Upper lobe of left lung (tissue), 4 donors: ENCODE measurements at regions not wholly inside any gene's neighbourhood (a gene's known extent, or its start where the extent isn't known, plus 50 kb on each side); places are given as distances from the start of the nearest gene placed in this dataset.

ENCODE experiments used
- CTCF ChIP-seq, 6 experiments: fragments of 450-650 bp in 4 of 6; fragments of 200-600 bp in 2 of 6; sonication (generic) in 2 of 6; IDR thresholded peaks; one replicate each; pipeline ENCODE4 v1.5.1; 2016 to 2019; ENCODE audit warnings: antibody characterized with exemption in 6 of 6
- EP300 ChIP-seq, 4 donors: sonication (generic); formaldehyde crosslinking; IDR thresholded peaks; one replicate each; pipeline ENCODE4 v1.5.1; 2017; ENCODE audit warnings: antibody characterized with exemption in 4 of 4, control low read depth in 2 of 4
- POLR2A ChIP-seq, 4 donors: fragments of 450-650 bp; IDR thresholded peaks; one replicate each; pipeline ENCODE4 v1.5.1; 2016 to 2017; ENCODE audit warnings: antibody characterized with exemption in 4 of 4, mild to moderate bottlenecking in 2 of 4

- no peak for TF ChIP-seq CTCF (IDR thresholded peaks at IDR 0.05)
- TF ChIP-seq EP300 (IDR thresholded peaks at IDR 0.05) = no peak
- TF ChIP-seq POLR2A (IDR thresholded peaks at IDR 0.05) = no peak
Measured at GRCh38 chr7:46754140-46754720, 827.7 kb downstream of the TNS3 start.
